A172 (cell line): ENCODE measurements at regions not wholly inside any gene's neighbourhood (a gene's known extent, or its start where the extent isn't known, plus 50 kb on each side); places are given as distances from the start of the nearest gene placed in this dataset.

Experiments used
- DNase-seq: peaks from one replicate; pipeline ENCODE4 v3.0.0-alpha.2; 2015; ENCODE audit warnings: low spot score

DNA sequence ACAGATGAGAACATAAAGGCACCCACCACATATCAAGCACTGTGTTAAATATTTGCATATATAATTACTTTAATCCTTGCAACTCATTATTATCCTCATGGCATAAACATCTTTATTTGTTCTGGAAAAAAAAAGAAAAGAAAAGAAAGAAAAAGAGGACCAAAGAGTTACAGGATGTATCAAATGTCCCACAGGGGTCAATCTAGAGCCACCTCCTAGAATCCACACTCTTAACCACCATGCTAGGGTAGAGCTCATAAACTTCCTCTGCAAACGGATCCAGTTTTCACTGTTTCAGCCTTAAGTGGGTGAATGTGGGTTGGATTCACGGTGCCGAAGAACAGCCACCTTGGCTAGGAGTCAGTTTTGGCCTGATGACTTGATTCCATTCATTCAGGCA lies 171.1 kb upstream of the PPARGC1A start:
- DNase-seq: no peak

DNA sequence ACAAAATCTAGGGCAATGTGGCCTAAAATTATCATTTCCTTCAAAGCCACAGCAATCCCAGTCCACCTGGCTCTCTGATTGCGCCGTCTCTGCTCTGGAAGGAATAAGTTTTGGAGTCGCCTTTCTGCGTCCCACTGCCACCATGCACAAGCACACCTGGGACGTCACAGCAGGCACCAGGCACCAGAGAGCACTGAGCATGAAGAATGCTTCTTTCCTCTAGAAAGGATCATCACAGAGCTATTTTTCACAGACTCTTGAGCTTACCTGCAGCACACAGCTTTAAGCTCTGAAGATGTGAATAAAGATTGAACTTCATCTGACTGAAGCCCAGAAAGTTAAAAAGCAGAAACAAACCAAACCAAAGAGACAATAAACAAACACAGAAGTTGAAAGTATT lies 170.0 kb upstream of the PPARGC1A start:
- no peak for DNase-seq

DNA sequence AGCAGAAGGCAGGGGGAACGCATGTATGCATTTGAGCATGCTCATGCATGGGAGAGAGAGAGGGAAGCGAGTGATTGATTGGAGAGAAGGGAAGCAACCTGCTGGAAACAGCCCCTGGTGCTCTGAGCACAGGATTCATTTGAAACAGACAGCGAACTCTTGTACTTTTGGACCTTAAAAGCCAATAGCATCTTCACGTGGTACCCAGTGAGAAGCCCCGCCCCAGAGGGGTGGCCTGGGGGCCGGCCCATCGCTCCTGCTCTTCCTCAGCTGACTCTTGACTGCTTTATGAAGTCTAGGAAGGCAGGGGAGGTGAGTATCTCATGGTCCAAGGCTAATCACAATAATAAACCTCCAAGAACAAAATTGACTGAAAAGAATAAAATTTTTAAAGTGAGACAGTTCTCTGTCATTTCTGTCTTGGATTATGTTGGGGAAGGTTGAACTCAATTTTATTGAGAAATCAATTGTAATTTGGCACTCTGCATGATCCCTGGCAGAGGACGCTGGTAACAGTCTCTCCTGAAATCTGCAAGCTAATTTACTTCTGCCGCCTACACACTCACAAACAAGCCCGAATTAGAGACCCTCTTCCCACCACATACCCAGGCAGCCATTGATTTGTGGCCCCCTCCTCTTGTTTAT lies 168.2 kb upstream of the PPARGC1A start:
- DNase-seq: no peak

DNA sequence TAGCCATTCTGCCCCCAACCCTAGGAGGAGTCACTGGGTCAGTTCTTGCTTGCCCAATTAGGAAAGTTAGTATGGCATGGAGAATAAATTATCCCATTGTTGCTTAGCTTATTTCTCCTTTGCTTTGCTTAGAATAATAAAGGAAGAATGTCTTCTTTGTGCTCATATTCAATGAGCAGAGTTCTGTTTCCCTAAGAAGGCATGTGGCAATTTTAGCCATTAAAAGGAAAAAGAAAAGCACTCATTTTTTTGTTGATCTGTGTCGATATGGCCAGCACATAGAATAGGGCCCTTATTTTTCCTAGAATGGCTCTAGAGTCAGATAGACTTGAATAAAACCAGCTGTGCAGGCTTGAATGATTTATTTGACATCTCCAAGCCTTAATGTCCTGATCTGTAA lies 166.4 kb upstream of the PPARGC1A start:
- no peak for DNase-seq

DNA sequence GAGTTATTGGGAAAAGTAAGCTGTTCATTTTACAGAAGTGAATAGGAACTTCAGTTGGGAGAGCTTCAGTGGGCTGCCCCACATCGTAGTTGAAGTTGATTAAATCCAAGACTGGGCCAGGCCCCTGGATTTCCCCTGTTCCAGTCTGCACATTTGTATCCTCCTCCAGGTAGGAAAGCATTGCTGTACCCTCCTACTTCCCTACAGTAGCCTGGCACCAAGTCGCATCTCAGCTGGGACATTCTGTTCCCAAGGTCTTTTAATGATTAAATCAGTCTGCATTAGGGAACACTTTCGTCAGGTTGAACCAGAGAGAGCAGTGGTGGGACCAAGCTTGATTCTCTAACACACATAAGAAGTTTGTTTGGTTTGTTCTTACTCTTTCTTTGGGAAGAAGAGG lies 165.8 kb upstream of the PPARGC1A start:
- no peak for DNase-seq

DNA sequence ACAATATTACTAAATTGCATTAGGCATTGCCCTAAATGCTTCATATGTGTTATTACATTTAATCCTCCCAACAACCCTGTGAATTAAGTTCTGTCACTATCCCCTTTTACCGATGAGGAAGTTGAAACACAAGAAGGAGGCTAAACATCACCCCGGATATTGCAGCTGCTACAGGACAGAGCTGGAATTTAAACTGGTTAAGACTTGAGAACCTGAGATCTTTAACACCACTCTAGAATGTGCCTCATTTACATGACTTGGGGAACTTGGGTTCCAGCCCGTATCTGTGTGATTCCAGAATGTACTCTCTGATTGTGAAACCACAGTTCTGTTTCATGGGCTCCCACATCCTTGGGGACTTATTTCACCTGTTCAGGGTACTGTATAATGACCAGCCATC lies 165.1 kb upstream of the PPARGC1A start:
- DNase-seq: no peak

DNA sequence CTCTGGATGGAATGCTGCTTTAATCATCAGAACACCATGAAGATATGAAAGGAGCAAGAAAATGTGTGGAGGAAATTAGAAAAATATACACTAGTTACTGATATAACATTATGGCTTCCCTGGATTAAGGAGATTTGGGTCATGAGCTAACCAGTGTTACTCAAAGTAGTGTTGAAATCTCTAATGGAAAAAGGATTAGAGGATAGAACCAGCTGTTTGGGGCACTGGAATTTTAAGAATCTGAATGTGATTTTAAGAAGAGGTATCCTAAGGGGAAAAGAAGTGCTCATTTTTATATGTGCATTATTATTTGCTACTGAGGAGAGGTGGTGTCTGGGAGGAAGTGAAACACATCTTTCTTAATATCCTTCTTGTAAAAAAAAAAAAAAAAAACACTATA lies 164.1 kb upstream of the PPARGC1A start:
- DNase-seq: no peak

DNA sequence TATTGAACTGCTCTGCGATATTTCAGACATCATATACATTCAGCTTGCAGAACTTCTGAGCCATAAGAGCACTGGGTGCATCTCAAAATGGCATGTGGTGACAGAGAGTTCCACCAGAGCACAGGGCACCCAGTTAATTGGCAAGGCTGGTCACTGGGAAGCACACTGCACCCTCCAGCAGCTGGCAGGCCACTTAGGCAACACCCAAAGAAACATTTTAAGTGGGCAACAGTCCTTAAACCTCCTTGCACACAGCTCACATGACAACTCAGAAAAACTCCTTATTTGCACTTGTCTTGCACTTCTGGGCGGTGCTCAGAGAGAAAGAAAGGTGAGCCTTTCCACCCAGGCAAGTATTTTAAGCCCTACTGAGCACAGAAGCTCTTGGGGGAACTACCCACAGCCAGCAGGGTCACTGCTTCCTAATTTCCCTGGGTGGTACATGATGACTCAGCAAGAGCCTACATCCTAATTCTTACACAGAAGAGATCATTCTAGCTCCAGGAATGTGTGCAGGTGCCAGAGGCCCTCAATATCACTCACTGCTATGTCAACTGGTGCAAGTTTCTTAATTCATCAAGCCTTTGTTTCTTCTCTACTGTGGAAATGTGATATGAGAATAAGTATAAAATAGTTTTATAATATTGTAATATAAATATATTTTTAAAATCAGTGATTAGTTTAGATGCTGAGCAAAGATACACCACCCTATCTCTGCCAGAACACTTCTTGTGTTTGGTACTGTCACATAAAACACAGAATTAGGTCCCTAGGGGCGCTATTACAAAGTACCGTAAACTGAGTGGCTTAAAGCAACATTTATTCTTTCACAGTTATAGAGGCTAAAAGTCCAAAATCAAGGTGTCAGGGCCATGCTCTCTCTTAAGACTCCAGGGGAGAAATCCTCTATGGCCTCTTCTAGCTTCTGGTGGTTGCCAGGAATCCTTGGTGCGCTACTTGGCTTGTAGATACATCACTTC lies 155.1 kb upstream of the PPARGC1A start:
- no peak for DNase-seq

DNA sequence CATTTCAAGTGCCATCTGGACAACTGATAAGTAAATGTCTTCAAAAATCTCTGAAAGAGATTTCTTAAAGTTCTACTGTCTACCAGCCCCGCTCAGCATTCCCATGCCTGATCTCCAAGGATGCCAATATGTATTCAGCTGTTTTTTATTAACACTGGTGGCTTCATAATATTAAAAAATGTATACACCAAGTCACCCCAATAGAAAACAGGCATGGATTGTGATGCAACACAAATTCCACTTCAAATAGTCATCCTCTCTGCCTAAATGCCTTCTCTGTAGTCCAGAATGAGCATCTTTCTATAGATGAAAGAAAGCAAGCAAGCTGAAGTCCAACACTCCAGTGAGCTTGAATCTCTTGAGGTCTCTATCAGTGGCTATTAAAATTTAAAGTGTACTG lies 152.2 kb upstream of the PPARGC1A start:
- DNase-seq: peak; percentile 11

DNA sequence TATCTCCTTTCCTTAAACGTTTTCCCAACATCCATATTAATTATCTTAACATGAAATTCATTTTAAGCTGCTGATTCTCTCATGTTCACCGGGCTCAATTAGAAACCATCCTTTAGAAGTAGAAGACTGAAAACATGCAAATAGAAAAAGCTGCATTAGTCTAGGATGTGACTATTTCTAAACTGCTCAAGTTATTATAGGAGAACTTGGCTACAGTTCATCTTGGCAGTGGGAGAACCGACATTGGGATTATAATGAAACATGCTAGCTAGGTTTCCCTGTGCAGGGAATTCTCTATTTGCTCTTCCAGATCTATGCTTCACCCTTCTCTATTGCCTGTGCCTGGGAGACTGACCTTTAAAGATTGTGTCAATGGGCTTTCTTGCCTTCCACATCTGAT lies 151.0 kb upstream of the PPARGC1A start:
- no peak for DNase-seq

DNA sequence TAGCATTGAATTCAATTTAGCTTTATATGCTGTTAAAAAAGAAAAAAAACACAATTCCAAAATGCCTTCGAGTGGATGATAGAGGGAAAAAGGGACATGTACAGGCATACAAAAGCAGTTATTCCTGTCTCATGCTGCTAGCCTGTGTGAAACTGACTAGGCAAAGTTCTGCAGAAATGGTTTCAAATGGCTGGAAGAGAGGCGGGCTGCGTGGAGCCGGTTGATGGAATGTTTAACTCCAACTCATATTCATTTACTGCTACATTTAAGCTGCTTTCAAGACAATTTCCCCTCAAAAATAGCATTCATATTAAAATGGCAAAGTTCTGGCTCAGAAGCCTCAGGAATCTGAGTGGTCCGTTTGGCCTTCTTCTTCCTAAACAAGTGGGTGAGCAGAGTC lies 143.8 kb upstream of the PPARGC1A start:
- no peak for DNase-seq

DNA sequence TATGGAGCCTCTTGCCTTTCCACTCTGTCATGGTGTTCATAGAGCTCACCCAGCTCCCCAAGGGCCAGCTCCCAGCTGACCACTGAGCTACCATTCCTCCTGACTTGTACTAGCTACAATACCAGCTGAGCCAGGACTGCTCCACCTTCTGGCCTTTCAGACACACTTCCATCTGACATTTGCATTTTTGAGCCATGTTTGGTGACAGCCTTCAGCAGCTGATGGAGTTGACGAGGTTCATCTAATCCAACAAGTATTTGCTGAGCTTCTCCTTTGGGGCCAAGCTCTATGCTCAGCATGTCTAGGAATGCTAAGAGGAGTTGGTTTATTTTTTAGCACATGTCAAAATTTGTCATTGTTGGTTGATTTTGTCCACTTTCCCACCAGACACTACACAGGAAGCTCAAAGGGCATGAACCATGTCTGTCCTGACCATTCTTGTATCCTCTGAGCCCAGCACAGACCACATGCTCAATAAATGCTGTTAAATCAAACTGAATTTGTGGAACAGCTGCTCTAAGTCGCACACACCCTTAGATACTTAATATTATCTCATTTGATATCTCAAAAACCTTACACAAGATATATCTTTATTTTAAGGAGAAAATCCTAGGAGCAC lies 142.6 kb upstream of the PPARGC1A start:
- DNase-seq: peak; percentile 13

DNA sequence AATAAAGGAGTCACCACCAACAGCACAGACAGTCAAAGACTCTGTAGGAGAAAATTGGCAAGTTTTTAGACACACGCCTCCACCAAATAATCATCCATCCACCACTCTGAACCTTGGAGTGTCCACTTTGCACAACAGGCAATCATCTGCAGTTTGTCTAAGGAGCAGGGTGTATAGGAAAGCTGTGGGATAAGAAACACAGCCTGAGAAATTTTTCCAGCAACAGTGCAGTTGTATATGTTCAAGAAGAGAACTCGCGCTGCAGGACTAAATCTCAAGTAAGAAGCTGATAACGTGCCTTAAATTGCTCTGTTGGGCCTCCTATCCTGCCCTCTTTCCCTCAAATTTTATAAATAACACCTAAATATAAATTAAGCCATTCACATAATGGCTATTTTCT lies 136.7 kb upstream of the PPARGC1A start:
- no peak for DNase-seq

DNA sequence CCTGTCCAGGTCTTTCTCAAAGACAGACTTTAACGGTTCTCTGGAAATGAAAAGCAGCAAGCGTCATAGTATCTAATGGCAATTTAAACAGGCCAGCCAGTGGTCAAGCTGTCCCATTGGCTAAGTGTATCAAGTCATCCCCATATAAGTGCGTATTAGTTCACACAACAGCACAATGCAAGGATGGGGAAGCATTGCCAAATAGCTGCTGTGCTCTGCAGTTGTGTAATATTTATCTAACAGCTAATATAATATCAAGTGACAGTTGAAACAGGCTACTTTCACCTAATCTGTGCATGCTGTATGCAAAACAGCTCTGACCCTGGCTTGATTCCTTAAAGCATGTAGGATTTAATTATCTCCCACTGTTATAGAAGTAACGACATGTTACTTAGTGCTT lies 134.8 kb upstream of the PPARGC1A start:
- no peak for DNase-seq

DNA sequence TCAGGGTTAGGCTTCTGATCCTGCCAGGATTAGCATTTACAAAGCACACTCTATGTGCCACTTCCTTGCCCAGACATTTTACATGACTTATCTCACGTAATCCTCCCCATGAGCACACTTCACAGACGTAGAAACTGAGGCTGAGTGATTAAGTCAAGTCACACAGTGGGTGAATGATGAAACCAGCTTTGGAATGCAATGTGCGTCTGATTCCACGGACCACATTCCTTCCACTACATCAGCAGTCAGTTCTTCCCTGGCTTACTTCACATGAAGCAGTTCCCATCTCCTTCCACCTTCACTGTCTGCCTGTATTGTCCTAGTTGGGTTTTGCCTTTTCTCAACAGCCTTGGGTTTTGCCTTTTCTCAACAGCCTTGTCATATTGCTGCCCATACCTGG lies 134.3 kb upstream of the PPARGC1A start:
- no peak for DNase-seq

DNA sequence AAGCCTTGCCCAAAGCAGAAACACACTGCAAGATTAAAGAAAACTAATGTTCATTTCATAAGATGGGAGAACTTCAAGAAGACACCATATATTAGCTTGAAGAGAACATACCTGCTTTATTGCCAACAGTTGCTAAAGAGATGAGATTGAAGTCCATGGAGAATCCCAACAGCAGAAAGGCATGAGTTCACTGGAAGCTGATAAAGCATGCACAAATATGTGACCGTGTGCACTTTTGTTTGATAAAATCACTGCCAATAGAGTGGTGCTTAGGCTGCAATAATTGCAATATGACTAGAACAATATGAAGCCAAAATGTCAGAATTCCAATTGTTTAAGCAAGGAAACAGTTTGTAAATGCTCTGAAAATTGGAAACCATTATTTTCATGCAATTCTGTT lies 125.9 kb upstream of the PPARGC1A start:
- DNase-seq: no peak

DNA sequence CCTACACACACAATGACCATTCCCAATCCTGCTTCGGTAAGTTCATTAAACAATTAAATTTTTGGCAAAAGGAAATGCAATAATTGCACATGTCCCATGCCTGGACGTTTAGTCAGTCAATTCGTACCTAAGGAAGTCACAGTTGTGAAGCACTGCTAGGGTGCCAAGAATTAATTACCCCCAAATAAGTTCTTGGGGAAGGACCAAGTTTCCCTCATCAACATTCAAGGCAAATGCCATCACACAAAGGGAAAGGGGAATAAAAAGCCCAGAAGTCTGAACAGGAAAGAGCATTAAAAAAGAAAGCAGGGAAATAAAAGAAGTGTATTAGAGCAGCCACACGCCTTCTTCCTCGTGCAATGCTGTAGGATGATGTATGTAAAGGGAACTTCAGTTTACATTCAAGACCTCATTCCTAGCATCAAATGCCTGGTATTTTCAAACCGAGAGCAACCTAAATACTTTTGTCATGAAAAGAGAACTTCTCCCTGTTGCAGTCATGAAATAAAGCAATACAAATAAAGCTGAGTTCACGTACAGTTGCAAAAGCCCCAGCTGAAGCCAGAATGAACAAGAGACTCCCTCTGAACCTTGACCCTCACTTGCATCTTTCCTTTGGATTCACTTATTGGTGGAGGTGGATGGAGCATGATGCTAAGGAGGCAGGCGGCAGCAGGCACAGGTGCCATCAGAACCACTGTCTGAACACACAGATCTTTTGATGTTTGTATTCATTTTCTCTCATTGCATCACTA lies 124.0 kb upstream of the PPARGC1A start:
- DNase-seq: no peak

DNA sequence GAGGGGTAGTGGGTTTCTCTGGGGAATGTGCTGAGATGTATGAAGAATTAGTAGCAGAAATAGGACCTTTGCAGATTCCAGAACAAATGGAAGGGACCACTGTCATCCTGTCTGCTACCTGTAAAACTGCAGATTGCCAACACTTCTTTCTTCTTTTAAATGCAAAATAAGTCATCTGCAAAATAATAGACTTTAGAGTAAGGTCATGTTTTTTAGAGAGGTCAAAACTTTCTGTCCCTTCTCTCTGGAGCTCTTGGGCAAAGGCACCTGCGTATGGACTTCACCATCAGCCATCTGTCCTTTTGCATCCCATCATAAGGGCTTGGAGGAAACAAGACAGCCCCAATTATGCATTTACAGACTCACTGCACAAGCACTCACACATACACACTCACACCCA lies 121.1 kb upstream of the PPARGC1A start:
- no peak for DNase-seq

DNA sequence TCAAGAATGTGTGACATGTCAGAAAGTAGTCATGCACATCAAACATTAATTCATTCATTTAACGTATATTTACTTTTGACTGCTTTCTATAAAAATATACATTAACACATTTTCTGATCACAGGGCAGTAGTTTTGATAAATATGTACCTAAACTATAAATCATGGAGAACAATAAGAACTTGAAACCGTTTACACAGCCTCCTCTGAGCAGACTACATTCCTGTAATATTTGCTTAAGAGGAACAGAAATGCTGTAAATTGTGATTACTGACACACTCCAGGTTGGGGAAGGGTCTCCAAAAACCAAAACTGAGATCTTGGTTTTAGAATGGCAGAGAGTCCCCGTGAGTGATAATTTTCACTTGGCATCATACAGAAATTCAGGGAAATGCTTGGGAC lies 120.7 kb upstream of the PPARGC1A start:
- no peak for DNase-seq

DNA sequence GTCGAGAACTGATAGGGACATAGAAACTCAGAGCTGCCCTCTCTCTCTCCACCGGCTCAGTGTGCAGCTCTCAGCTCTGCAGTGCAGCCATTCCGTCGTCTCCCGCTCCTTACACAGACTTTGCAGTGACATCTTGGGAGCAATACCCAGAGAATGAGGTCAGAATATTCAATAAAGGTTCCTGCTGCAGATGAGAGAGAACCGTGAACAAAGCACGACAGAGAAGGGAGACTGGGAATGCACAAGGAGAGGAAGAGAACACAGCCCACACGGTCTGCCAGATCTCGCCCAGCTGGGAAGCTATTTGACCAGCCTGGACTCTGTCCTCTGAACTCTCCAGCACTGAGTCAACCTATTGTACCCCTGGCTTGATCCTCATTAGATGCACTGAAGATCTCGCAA lies 118.0 kb upstream of the PPARGC1A start:
- no peak for DNase-seq

DNA sequence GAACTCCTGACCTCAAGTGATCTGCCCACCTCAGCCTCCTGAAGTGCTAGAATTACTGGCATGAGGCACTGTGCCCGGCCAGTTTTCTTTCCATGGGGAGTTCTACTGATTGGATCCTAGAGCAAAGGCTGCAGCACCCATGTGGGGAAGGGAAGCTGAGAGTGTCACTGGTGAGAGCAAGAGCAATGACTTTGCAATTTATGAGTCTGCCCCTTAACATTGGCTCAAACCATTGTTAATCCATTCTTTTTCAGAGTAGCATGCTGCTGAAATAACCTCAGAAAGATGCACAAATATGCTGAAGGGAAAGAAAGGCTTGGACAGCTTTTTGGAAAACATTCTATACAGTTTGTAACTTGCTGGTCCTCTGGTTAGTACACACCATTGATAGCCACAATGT lies 116.4 kb upstream of the PPARGC1A start:
- no peak for DNase-seq

DNA sequence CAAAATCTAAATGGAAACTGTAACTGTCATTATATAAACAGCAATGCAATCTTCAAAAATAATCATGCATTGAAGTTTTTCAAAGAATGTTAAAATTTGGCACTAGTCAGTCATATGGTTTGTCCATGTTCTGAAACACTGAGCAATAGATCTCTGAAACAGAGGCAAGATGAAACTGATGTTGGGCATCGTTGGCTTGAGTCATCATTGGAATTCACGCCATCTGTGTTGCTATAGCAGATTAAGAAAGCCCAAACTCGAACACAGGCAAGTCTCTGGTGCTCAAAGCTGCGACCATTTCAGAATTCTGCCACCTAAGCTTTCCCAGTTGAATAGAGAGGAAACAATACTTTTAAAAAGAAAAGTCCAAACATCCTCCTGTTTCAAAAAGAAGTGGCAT lies 114.1 kb upstream of the PPARGC1A start:
- no peak for DNase-seq
